GM12878 (cell line): ENCODE measurements at regions not wholly inside any gene's neighbourhood (a gene's known extent, or its start where the extent isn't known, plus 50 kb on each side); places are given as distances from the start of the nearest gene placed in this dataset.
A peak's percentile ranks its signal among the peaks of the same experiment; 100 is the strongest.

Experiments
- ATAC-seq: fragments of 200-7000 bp; cut with Tn5 transposase; 3 replicates; pipeline ENCODE4 v1.9.1; 2020; ENCODE audit warnings: mild to moderate bottlenecking, moderate library complexity
- BruUV-seq: library from RNA; stranded (reverse); fragments of 400-500 nt; replicated peaks from 2 replicates; lab custom pipeline; 2021; lab: Mats Ljungman, UMichigan
- CTCF ChIA-PET: fragments of 300-600 bp; sonication (Branson Sonifier 250); formaldehyde crosslinking; extraction: SDS; loops from one replicate; lab custom pipeline; 2021; ENCODE audit warnings: inconsistent platforms; lab: Yijun Ruan, JAX
- POLR2A ChIA-PET: fragments of 350-600 bp; formaldehyde crosslinking; extraction: SDS; loops from one replicate; lab custom pipeline; 2021; ENCODE audit warnings: inconsistent platforms; lab: Charles Lee
- RAD21 ChIA-PET: fragments of 300-600 bp; sonication (Branson Sonifier 250); formaldehyde crosslinking; loops from one replicate; lab custom pipeline; 2023; ENCODE audit warnings: antibody characterized with exemption; ENCODE audit not compliant: unreplicated experiment; lab: Charles Lee
- SMC1A ChIA-PET: fragments of 300-600 bp; sonication (Branson Sonifier 250); formaldehyde crosslinking; loops from one replicate; lab custom pipeline; 2023; ENCODE audit not compliant: unreplicated experiment, uncharacterized antibody; lab: Charles Lee
- DNase-seq: peaks from one replicate; pipeline ENCODE4 v3.0.0-alpha.2; 2011; ENCODE audit warnings: low read depth, low spot score
- FAIRE-seq: peaks from 3 replicates; lab custom pipeline; 2011; peaks lifted over from hg19 to GRCh38; lab: Jason Lieb, UNC
- H2AFZ ChIP-seq: 2 replicates; pipeline ENCODE4 v1.6.0; 2011; ENCODE audit warnings: low read depth, low read length, control low read depth; ENCODE audit not compliant: control insufficient read depth
- H3K27ac ChIP-seq: 2 replicates; pipeline ENCODE4 v1.5.1; 2011; ENCODE audit warnings: control low read depth; ENCODE audit not compliant: control insufficient read depth, insufficient read depth
- H3K27me3 ChIP-seq, 2 experiments: replicated peaks in 1 of 2; 2 replicates each; pipeline versions ENCODE4 v1.6.0 to v1.6.1; 2011; ENCODE audit warnings: low read length in 1 of 2; ENCODE audit not compliant: control insufficient read depth in 2 of 2, insufficient read depth in 2 of 2
- H3K36me3 ChIP-seq, 2 experiments: 2 replicates each; pipeline ENCODE4 v1.5.1; 2011; ENCODE audit warnings: low read length in 1 of 2; ENCODE audit not compliant: control insufficient read depth in 2 of 2, insufficient read depth in 2 of 2
- H3K4me1 ChIP-seq: 2 replicates; pipeline ENCODE4 v1.6.1; 2011; ENCODE audit warnings: mild to moderate bottlenecking, low read length, moderate library complexity, mixed read lengths; ENCODE audit not compliant: control insufficient read depth, insufficient read depth
- H3K4me2 ChIP-seq: 2 replicates; pipeline ENCODE4 v1.6.0; 2011; ENCODE audit warnings: control low read depth; ENCODE audit not compliant: control insufficient read depth, insufficient read depth
- H3K4me3 ChIP-seq: fragments of 200-600 bp; sonication (generic); 2 replicates; pipeline ENCODE4 v1.5.1; 2016
- H3K79me2 ChIP-seq: 2 replicates; pipeline ENCODE4 v1.6.0; 2011; ENCODE audit warnings: low read length; ENCODE audit not compliant: control insufficient read depth, insufficient read depth
- H3K9ac ChIP-seq: 2 replicates; pipeline ENCODE4 v1.8.0; 2011; ENCODE audit warnings: low read length, control low read depth, mixed read lengths; ENCODE audit not compliant: control insufficient read depth, insufficient read depth
- H3K9me3 ChIP-seq: replicated peaks from 3 replicates; pipeline ENCODE4 v1.5.1; 2011; ENCODE audit warnings: mild to moderate bottlenecking, low read length; ENCODE audit not compliant: control insufficient read depth, insufficient read depth
- H4K20me1 ChIP-seq: 2 replicates; pipeline ENCODE4 v1.6.0; 2011; ENCODE audit not compliant: control insufficient read depth, insufficient read depth
- ASH2L ChIP-seq: fragments of 300-600, 200-600 bp; sonication (generic); IDR thresholded peaks from 2 replicates; pipeline ENCODE4 v1.6.1; 2017; ENCODE audit warnings: low read depth, mild to moderate bottlenecking, borderline replicate concordance
- CBX3 ChIP-seq: fragments of 200-600 bp; sonication (generic); IDR thresholded peaks from 2 replicates; pipeline ENCODE4 v1.6.1; 2016; ENCODE audit warnings: low read depth, borderline replicate concordance
- CHD2 ChIP-seq: IDR thresholded peaks from 2 replicates; pipeline ENCODE4 v1.6.1; 2011; ENCODE audit warnings: low read depth, low read length, improper control_type of control experiment, borderline replicate concordance
- EED ChIP-seq: sonication (generic); IDR thresholded peaks from 2 replicates; pipeline ENCODE4 v1.6.1; 2016; ENCODE audit warnings: antibody characterized with exemption, low read depth
- HDAC2 ChIP-seq: fragments of 200-600 bp; sonication (generic); IDR thresholded peaks from 2 replicates; pipeline ENCODE4 v1.6.1; 2017
- IRF5 ChIP-seq: fragments of 450-650 bp; IDR thresholded peaks from 2 replicates; pipeline ENCODE4 v1.6.1; 2017; ENCODE audit warnings: borderline replicate concordance
- MTA2 ChIP-seq: fragments of 450-650 bp; IDR thresholded peaks from 2 replicates; pipeline ENCODE4 v1.6.1; 2016; ENCODE audit warnings: low read depth, mild to moderate bottlenecking, moderate library complexity
- MYC ChIP-seq: IDR thresholded peaks from 2 replicates; pipeline ENCODE4 v1.6.1; 2011; ENCODE audit warnings: mild to moderate bottlenecking, low read length, moderate library complexity, inconsistent platforms; ENCODE audit not compliant: insufficient read depth, insufficient replicate concordance, insufficient read length, severe bottlenecking
- NFIC ChIP-seq: IDR thresholded peaks from 2 replicates; pipeline ENCODE4 v1.6.1; 2012; ENCODE audit warnings: low read depth, mild to moderate bottlenecking, inconsistent platforms, low read length, moderate library complexity
- NR2C1 ChIP-seq: fragments of 450-650 bp; IDR thresholded peaks from 2 replicates; pipeline ENCODE4 v1.6.1; 2017; ENCODE audit warnings: antibody characterized with exemption, mild to moderate bottlenecking, moderate library complexity
- POU2F2 ChIP-seq: IDR thresholded peaks from 3 replicates; pipeline ENCODE4 v1.6.1; 2011; ENCODE audit warnings: low read depth, mild to moderate bottlenecking, low read length, borderline replicate concordance
- RB1 ChIP-seq: fragments of 450-650 bp; formaldehyde crosslinking; IDR thresholded peaks from 2 replicates; pipeline ENCODE4 v1.6.1; 2017; ENCODE audit warnings: mild to moderate bottlenecking, borderline replicate concordance
- RUNX3 ChIP-seq: IDR thresholded peaks from 2 replicates; pipeline ENCODE4 v1.6.1; 2012; ENCODE audit warnings: low read length, inconsistent platforms
- SMAD5 ChIP-seq: IDR thresholded peaks from 2 replicates; pipeline ENCODE4 v1.6.1; 2016; ENCODE audit warnings: antibody characterized with exemption, low read depth
- TCF7 ChIP-seq: IDR thresholded peaks from 2 replicates; pipeline ENCODE4 v1.6.1; 2014; ENCODE audit warnings: antibody characterized with exemption, borderline replicate concordance
- ZBTB4 ChIP-seq: fragments of 450-650 bp; formaldehyde crosslinking; IDR thresholded peaks from 2 replicates; pipeline ENCODE4 v1.4.0; 2022; ENCODE audit warnings: mild to moderate bottlenecking, moderate library complexity
- ZZZ3 ChIP-seq: IDR thresholded peaks from 2 replicates; pipeline ENCODE4 v1.6.1; 2011; ENCODE audit warnings: low read depth; ENCODE audit not compliant: control insufficient read depth, insufficient read length
- WGBS: methylation state at CpG from one replicate; pipeline ENCODE4 v1.1.6; 2016; ENCODE audit warnings: low lambda C conversion rate; ENCODE audit not compliant: insufficient replicate concordance, insufficient coverage; ENCODE audit errors: missing lambda C conversion rate; 5-methylcytosine and 5-hydroxymethylcytosine counted together
- in situ Hi-C: fragments of 300-500 bp; cut with MboI; formaldehyde crosslinking; loops from 9 replicates; pipeline ENCODE4 v1.14.3; 2018; ENCODE audit warnings: mixed read lengths
- intact Hi-C: fragments of 100-400 bp; cut with micrococcal nuclease; formaldehyde crosslinking; loops from one replicate; pipeline ENCODE4 v1.14.2; 2022; ENCODE audit not compliant: unreplicated experiment
- TF ChIP-seq, protein P1 (sequence below): fragments of 450-650 bp; IDR thresholded peaks from 2 replicates; pipeline ENCODE4 v1.6.1; 2017; ENCODE audit warnings: low read depth, mild to moderate bottlenecking, moderate library complexity
- TF ChIP-seq, protein P2 (sequence below): fragments of 450-650 bp; IDR thresholded peaks from 2 replicates; pipeline ENCODE4 v1.6.1; 2014; ENCODE audit warnings: mild to moderate bottlenecking

DNA sequence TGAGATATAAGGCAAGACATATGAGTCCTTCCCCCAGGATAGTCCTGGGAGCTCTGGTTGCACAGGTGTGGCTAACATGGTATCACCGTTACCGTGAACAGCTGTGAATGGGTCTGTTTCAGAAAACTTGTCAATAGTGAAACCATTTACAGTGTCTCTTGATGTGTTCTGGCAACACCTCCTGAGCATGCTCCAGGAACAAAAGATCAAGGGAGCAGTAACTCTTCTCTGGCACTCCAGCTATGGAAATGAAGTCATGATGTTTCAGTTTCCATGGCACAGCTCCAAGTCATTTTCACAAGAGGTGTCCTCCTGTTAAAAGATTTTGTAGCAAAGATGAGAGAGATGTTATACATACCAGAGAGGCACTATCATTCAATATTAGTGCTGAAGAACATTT, 253.7 kb downstream of the SNAPC1 start:
- ATAC-seq (peak; percentile 57), DNase-seq (no peak), FAIRE-seq (peak; percentile 54)
- intact Hi-C loops (no loop called here), in situ Hi-C loops (no loop called here)
- Histone ChIP-seq H3K27ac (no peak overlapping the region), H3K9ac (no peak overlapping the region), H3K79me2 (no peaks in the 10 kb centered on the region), H3K27me3 (no peaks in the 10 kb centered on the region), H3K4me3 (no peak overlapping the region), H4K20me1 (no peaks in the 10 kb centered on the region), H3K4me1 (no peaks in the 10 kb centered on the region), H3K36me3 (no peaks in the 10 kb centered on the region), H2AFZ (no peak overlapping the region), H3K9me3 (no peaks in the 10 kb centered on the region), H3K4me2 (no peak overlapping the region)
- BruUV-seq: no TSS peak
- WGBS: 45% methylated on average over 2 of the region's 2 CpGs
- CTCF ChIA-PET: interaction anchor here (1.5 kb wide), 1 partner anchor 109 kb away, joined by 5 read pairs; no protein-coding TSS in a partner anchor
- POLR2A ChIA-PET: no interaction called here
- SMC1A ChIA-PET: interaction anchor here (0.8 kb wide), 1 partner anchor 9 kb away, joined by 3 read pairs; no protein-coding TSS in a partner anchor
- RAD21 ChIA-PET: no interaction called here
- peak; percentile 23; the same call in 1 of the 2 replicates for TF ChIP-seq RUNX3
- TF ChIP-seq ASH2L: no peak
- TF ChIP-seq NR2C1: no peak
- TF ChIP-seq EED: 0 out of 2 replicates have a peak, but pooled peaks have one; percentile 44
- TF ChIP-seq MTA2: no peak
- TF ChIP-seq HDAC2: no peak
- TF ChIP-seq RB1: no peak
- no peak for TF ChIP-seq ZBTB4 (CRISPR knock-in tag)
- TF ChIP-seq CBX3: no peak
- TF ChIP-seq ZZZ3: no peak
- TF ChIP-seq, protein P1, sequence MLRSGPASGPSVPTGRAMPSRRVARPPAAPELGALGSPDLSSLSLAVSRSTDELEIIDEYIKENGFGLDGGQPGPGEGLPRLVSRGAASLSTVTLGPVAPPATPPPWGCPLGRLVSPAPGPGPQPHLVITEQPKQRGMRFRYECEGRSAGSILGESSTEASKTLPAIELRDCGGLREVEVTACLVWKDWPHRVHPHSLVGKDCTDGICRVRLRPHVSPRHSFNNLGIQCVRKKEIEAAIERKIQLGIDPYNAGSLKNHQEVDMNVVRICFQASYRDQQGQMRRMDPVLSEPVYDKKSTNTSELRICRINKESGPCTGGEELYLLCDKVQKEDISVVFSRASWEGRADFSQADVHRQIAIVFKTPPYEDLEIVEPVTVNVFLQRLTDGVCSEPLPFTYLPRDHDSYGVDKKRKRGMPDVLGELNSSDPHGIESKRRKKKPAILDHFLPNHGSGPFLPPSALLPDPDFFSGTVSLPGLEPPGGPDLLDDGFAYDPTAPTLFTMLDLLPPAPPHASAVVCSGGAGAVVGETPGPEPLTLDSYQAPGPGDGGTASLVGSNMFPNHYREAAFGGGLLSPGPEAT: no peak
- TF ChIP-seq, protein P2, sequence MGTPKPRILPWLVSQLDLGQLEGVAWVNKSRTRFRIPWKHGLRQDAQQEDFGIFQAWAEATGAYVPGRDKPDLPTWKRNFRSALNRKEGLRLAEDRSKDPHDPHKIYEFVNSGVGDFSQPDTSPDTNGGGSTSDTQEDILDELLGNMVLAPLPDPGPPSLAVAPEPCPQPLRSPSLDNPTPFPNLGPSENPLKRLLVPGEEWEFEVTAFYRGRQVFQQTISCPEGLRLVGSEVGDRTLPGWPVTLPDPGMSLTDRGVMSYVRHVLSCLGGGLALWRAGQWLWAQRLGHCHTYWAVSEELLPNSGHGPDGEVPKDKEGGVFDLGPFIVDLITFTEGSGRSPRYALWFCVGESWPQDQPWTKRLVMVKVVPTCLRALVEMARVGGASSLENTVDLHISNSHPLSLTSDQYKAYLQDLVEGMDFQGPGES: no peak
- peak; percentile 30; the same call in 1 of the 2 replicates for TF ChIP-seq NFIC
- no peak for TF ChIP-seq POU2F2
- TF ChIP-seq TCF7: peak; percentile 53; the same call in 1 of the 2 replicates
- TF ChIP-seq IRF5: no peak
- TF ChIP-seq MYC: no peak
- TF ChIP-seq SMAD5: no peak
- TF ChIP-seq CHD2: no peak
